ENCODE measurements at regions not wholly inside any gene's neighbourhood (a gene's known extent, or its start where the extent isn't known, plus 50 kb on each side); places are given as distances from the start of the nearest gene placed in this dataset.

- TF ChIP-seq CTCF (IDR thresholded peaks at IDR 0.05; ENCODE audit: extremely low read depth, insufficient read depth, missing control alignments): no peak
These were observed 491.5 kb downstream of the NYAP2 start for GRCh38 chr2:225891013-225891412.

GRCh38 chr2:225889452-225889851 is 489.9 kb downstream of the NYAP2 start:
- in situ Hi-C loops (cut with MboI; ENCODE audit: low pct_unique_long_range_greater_than_20kb, low sequenced_read_pairs, unreplicated experiment): loop anchor here (25.0 kb wide), 1 partner anchor 923 kb away; no protein-coding TSS in a partner anchor
- peak; percentile 59 for TF ChIP-seq CTCF (IDR thresholded peaks at IDR 0.05; ENCODE audit: extremely low read depth, insufficient read depth, missing control alignments)
- DNase-seq (ENCODE audit: low spot score): peak; percentile 20

More at GRCh38 chr2:225891013-225891412, 491.5 kb downstream of the NYAP2 start:
- DNase-seq (ENCODE audit: low spot score): no peak
- in situ Hi-C loops (cut with MboI; ENCODE audit: low pct_unique_long_range_greater_than_20kb, low sequenced_read_pairs, unreplicated experiment): loop anchor here (25.0 kb wide), 1 partner anchor 921 kb away; no protein-coding TSS in a partner anchor

- in situ Hi-C loops (cut with MboI; ENCODE audit: low pct_unique_long_range_greater_than_20kb, low sequenced_read_pairs, unreplicated experiment): no loop called here
- DNase-seq (ENCODE audit: low spot score): no peak
- no peak for TF ChIP-seq CTCF (IDR thresholded peaks at IDR 0.05; ENCODE audit: extremely low read depth, insufficient read depth, missing control alignments)
These were observed 467.6 kb downstream of the NYAP2 start for GRCh38 chr2:225867071-225867470.

- DNase-seq (ENCODE audit: low spot score): no peak
- TF ChIP-seq CTCF (IDR thresholded peaks at IDR 0.05; ENCODE audit: extremely low read depth, insufficient read depth, missing control alignments): no peak
- in situ Hi-C loops (cut with MboI; ENCODE audit: low pct_unique_long_range_greater_than_20kb, low sequenced_read_pairs, unreplicated experiment): no loop called here
These were observed 466.0 kb downstream of the NYAP2 start for GRCh38 chr2:225865468-225865867.

GRCh38 chr2:225864394-225864793 is 464.9 kb downstream of the NYAP2 start:
- no peak for DNase-seq (ENCODE audit: low spot score)
- in situ Hi-C loops (cut with MboI; ENCODE audit: low pct_unique_long_range_greater_than_20kb, low sequenced_read_pairs, unreplicated experiment): no loop called here

GRCh38 chr2:225842939-225843338 is 443.4 kb downstream of the NYAP2 start:
- no peak for DNase-seq (ENCODE audit: low spot score)
- in situ Hi-C loops (cut with MboI; ENCODE audit: low pct_unique_long_range_greater_than_20kb, low sequenced_read_pairs, unreplicated experiment): no loop called here
- TF ChIP-seq CTCF (IDR thresholded peaks at IDR 0.05; ENCODE audit: extremely low read depth, insufficient read depth, missing control alignments): no peak

More at GRCh38 chr2:225864394-225864793, 464.9 kb downstream of the NYAP2 start:
- no peak for TF ChIP-seq CTCF (IDR thresholded peaks at IDR 0.05; ENCODE audit: extremely low read depth, insufficient read depth, missing control alignments)

GRCh38 chr2:225841314-225841713 is 441.8 kb downstream of the NYAP2 start:
- TF ChIP-seq CTCF (IDR thresholded peaks at IDR 0.05; ENCODE audit: extremely low read depth, insufficient read depth, missing control alignments): no peak
- in situ Hi-C loops (cut with MboI; ENCODE audit: low pct_unique_long_range_greater_than_20kb, low sequenced_read_pairs, unreplicated experiment): no loop called here
- no peak for DNase-seq (ENCODE audit: low spot score)
